ENCODE measurements at regions not wholly inside any gene's neighbourhood (a gene's known extent, or its start where the extent isn't known, plus 50 kb on each side); places are given as distances from the start of the nearest gene placed in this dataset.

DNA sequence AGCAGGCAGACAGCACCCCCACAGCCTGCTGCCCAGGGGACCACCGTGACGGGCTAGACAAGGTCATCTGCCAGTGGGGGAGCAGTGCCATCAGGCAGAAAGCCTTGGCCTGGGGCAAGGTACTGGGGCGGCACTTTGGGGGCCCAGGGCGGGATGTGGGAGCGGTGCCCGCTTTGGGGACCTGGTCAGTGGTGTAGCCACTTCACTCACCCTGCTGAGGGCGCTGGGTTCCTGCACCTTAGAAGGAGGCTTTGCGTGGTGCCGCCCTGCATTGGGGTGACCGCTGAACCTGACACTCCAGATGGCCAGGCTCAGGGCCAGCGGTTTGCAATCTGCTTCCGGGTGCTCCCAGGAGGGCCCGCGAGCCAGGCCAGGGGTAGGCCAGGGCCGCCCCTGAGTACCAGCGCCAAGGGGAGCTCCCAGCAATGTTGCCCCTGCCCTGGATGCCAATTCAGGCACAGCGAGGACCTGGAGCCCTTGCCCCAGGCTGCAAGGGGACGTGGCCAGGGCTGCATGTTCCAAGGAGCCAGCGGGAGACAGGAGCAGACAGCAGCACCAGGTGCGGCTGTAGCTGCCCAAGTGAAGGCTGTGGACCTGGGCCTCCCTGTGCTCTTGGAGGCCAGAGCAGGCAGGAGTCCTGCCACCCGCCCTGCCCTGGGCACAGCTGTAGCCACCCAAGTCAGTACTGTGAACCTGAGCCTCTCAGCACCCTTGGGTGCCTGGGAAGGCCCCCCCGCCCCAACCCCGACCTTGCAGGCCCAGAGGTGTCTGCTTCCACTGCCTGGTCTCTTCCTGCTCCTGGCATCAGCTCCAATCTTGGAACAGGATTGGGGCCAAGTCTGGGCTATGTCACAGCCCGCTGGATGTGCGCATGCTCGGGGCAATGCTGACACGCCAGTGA lies 550.7 kb downstream of the SLC6A15 start:
- no peak for DNase-seq

GRCh38 chr12:84357314-84357713 lies 555.3 kb downstream of the SLC6A15 start:
- no peak for DNase-seq

DNA sequence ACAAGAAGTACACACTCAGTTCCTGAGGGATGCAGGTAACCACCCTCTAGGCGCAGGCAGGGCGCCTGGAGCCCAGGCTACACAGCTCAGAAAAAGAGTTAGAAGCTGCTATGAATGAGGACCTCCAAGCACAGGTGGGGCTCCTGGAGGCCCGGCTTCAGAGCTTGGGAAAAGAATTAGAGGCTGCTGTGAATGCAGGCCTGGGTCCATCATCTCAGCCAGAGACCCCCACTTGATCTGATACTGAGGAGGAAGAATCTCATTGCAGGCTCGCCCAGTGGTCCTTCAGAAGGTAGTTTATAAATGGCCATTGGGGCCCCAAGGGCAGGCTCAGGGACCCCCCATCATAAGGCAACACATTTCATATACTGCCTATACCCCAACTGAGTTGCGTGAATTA lies 556.4 kb downstream of the SLC6A15 start:
- no peak for DNase-seq

GRCh38 chr12:84355561-84355960 lies 557.0 kb downstream of the SLC6A15 start:
- DNase-seq: no peak

DNA sequence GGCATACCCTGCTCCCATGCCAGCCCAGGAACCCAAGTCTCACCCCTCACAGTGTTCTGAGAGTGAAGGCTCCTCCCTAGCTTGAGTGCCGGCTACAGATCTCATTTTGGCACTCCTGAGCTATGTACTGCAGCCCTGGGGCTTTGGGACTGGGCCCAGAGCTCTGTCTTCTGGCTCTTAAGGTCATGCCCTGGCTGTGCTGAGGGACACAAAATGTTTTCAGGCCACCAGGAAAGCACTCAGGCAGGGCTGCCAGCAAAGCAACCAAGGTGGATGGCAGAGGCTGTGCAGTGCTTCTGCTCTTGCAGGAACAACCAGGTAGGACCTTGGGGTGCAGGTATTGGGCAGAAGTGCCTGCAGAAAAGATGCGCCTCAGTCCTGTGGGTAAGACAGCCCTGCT lies 564.0 kb downstream of the SLC6A15 start:
- DNase-seq: no peak

- DNase-seq: no peak
Observed at GRCh38 chr12:84341467-84342193, 571.0 kb downstream of the SLC6A15 start.

- no peak for DNase-seq
Observed at GRCh38 chr12:84336231-84336630, 576.4 kb downstream of the SLC6A15 start.

DNA sequence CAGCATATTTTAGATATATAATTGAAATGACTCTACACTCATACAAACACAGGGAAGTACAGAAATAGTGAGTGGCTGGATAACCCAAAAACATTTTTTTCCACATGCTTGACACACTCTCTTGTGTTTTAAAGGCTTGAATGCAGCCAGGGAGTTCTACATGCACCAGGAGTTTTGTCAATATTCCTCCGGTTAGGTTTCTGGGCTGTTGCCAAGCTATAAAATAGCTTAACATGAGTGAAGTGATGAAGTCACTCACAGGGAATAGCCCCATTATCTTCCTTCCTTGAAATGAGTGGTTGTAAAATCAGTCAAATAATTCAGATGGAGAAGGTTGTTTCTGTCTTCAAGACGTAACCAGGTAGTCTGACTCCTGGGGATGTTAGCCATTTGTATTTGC lies 582.7 kb downstream of the SLC6A15 start:
- no peak for DNase-seq

DNA sequence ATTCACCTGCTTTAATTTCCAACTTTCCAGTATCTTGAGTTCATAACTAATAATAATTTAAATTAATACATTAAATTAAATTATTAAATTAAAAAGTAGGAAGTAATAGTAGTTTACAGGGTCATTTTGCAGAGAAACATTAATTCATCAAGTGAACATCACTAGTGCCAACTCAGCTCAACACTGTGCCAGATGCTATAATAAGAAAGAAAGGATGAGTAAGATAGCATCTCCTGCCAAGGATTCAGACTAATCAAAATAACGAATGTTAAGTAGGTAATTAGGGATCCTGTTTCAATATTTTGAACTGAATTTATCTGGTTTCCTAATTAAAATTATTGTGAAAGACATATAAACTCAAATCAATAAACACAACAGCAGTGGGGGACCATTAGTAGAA lies 596.7 kb downstream of the SLC6A15 start:
- DNase-seq: no peak

DNA sequence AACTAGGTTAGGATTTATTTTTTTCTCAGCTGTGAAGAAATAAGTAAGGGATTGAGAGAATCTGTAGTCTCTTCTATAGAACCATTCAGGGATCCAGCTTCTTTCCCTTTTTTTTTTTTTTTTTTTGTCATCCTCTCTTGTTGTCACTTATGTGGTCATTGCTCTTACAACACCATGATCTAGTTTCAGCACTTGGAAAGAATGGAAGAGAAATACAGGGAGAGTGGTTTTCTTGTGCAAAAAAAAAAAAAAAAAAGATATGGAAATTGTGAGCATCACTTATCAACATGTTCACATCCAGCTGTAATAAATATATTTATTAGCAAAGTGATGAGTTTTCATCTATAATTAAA lies 599.3 kb downstream of the SLC6A15 start:
- no peak for DNase-seq

DNA sequence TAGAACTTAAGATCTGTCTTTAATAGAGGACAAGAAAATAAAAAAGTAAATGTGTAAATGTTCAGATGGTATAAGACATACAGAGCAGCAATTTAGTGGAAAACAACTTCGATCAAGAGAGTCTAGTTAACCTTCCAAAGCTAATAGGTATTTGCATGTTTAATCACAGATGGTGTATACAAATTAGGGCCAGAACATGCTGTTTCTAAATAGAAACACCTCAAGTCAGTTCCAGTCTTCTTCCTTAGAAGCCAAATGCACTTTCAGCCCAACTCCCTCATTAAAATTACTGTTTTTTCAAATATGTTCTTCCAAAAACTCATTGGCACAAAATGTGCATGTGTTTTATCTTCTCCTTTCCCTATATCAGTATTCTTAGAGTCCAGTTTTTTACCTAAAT lies 604.4 kb downstream of the SLC6A15 start:
- DNase-seq: no peak

- DNase-seq: no peak
Observed at GRCh38 chr12:84305144-84305543, 607.5 kb downstream of the SLC6A15 start.

- no peak for DNase-seq
Observed at GRCh38 chr12:84294246-84294645, 618.4 kb downstream of the SLC6A15 start.

GRCh38 chr12:84290168-84290567 lies 622.4 kb downstream of the SLC6A15 start:
- no peak for DNase-seq

GRCh38 chr12:84277986-84278385 lies 634.6 kb downstream of the SLC6A15 start:
- DNase-seq: no peak

DNA sequence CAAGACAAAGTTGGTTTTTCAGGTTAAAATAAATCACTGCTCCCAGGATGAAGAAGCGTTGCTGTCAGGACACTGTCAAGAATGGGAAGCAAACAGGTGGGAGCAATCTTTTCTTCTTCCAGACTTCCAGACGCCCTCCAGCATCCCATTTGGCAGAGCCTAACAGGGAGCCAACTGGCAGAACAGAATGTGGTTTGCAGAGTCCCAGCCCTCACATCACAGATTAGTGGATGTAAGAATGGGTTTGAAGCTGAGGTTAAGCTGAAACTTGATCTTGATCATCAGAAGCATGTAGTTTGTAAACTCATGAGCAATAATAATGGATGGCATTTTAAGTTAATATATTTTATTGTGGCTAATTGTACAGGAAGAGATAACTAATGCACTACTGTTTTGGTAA lies 636.4 kb downstream of the SLC6A15 start:
- no peak for DNase-seq

- DNase-seq: no peak
Observed at GRCh38 chr12:84272324-84272723, 640.3 kb downstream of the SLC6A15 start.

- no peak for DNase-seq
Observed at GRCh38 chr12:84270470-84271140, 642.0 kb downstream of the SLC6A15 start.

GRCh38 chr12:84247931-84248330 lies 664.7 kb downstream of the SLC6A15 start:
- no peak for DNase-seq

DNA sequence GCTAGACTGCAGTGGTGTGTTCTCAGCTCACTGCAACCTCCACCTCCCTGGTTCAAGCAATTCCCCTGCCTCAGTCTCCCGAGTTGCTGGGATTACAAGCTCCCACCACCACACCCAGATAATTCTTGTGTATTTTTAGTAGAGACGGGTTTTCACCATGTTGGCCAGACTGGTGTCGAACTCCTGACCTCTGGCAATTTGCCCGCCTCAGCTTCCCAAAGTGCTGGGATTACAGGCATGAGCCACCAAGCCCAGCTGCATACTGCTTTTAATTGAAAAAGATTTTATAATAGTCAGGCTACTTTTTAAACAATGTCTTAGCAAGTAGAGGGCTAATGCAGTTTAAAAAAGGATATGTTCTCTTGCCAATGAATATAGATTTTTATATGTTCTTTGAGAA lies 668.9 kb downstream of the SLC6A15 start:
- no peak for DNase-seq

DNA sequence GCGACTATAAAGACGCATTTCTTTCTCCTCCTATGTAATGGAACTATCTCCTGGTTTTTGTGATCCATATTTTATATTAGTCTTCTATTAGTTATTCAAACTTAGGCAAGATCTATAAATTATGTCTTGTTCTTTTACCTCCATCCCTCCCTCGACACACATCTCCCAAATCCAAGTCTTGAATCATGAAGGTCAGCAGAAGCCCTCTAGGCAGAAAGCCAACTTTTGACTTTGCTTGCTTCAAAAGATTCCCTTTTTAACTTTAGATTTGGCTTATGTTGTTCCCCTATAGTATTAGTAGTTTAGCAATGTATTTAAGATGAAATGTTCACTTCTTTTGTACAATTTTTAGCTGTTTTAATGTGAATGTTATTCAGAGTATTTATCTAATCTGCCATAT lies 689.8 kb downstream of the SLC6A15 start:
- no peak for DNase-seq

DNA sequence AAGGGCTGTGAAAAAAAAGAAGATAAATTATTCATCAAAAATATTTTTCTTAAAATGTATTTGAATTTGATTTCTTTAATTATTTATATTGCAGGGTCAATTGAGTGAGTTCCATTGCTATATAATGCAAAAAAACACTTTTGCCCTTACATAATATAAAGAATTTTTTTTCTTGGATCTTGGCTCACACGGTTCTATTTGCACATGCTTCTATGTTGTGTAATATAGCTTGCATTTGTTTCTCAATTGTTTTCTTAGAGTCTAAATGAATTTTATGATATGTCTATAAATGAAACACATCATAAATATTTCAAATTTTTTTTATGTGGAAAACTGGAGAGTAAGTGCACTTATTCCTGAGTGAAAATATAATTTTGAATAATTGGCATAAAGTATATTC lies 694.2 kb downstream of the SLC6A15 start:
- DNase-seq: no peak

GRCh38 chr12:84201976-84202375 lies 710.6 kb downstream of the SLC6A15 start:
- DNase-seq: no peak

Data from activated CD4-positive, alpha-beta T cell treated with anti-CD3 and anti-CD28 coated beads, Interleukin-2, amount 50 U/mL, for 48 hours (primary cell).